ENCODE measurements at regions not wholly inside any gene's neighbourhood (a gene's known extent, or its start where the extent isn't known, plus 50 kb on each side); places are given as distances from the start of the nearest gene placed in this dataset.

DNA sequence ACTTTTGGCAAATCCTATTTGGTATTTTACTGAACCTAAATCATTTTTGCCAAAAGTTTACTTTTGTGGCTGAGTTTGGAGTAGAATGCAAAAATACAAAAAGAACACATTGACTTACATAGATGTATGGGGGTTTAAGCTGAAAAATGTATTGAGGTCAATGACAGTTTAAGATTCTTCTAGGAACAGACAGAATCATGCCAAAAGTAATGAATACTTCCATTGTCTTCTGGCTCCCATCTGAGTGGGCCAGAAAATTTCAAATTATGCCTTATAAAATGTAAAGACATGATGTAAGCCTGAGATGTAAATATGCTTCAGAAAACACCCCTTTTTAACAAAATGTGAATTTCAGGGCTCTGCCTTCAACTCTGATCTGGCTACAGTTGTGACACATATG lies 375.1 kb upstream of the DPH6 start:
- no peaks in the 10 kb centered on the region for H3K27me3 Mint-ChIP-seq (ENCODE audit: unreplicated experiment)

DNA sequence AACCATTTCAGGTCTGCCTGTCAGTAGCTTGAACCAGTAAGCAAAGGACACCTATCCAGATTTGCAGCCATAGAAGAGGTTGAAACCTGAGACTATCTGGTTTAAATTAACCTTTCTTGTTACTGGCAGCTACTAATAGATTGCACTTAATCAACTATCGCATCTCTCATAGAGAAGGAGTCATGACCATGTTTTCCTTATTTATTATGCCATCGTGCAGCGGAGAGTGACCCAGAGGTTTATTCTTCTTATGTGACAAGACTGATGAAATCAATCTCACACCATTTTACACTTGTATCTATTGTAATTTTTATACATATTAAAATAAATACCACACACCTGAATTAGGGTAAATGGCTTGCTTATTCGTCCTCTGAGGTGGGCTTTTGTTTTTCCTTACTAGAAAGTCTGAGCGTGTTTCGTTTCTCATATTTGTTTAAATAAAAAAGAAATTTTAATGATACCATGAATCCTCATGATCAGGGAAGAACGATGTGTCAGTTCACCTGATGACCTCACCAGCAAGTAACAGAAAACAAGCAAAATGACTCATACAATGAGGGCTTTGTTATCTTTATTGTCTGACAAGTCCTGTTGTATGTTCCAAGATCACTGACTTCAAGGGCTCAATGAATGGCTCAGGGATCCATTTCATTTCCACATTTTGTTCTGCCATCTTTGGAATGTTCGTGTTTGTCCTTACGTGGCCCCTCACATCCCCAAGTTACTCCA lies 379.5 kb upstream of the DPH6 start:
- Mint-ChIP-seq H3K27ac (ENCODE audit: unreplicated experiment) (no peak overlapping the region), H3K27me3 (ENCODE audit: unreplicated experiment) (no peaks in the 10 kb centered on the region), H3K9me3 (ENCODE audit: unreplicated experiment) (no peaks in the 10 kb centered on the region), H3K36me3 (ENCODE audit: low read depth, unreplicated experiment) (no peaks in the 10 kb centered on the region), H3K4me1 (ENCODE audit: unreplicated experiment) (no peaks in the 10 kb centered on the region), H3K4me3 (ENCODE audit: unreplicated experiment) (no peak overlapping the region)
- TF ChIP-seq, protein P1, sequence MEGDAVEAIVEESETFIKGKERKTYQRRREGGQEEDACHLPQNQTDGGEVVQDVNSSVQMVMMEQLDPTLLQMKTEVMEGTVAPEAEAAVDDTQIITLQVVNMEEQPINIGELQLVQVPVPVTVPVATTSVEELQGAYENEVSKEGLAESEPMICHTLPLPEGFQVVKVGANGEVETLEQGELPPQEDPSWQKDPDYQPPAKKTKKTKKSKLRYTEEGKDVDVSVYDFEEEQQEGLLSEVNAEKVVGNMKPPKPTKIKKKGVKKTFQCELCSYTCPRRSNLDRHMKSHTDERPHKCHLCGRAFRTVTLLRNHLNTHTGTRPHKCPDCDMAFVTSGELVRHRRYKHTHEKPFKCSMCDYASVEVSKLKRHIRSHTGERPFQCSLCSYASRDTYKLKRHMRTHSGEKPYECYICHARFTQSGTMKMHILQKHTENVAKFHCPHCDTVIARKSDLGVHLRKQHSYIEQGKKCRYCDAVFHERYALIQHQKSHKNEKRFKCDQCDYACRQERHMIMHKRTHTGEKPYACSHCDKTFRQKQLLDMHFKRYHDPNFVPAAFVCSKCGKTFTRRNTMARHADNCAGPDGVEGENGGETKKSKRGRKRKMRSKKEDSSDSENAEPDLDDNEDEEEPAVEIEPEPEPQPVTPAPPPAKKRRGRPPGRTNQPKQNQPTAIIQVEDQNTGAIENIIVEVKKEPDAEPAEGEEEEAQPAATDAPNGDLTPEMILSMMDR (IDR thresholded peaks at IDR 0.05; ENCODE audit: unreplicated experiment): no peak
- no peak for DNase-seq (ENCODE audit: low spot score)

More for the DNA sequence above, 375.1 kb upstream of the DPH6 start:
- DNase-seq (ENCODE audit: low spot score): no peak
- no peaks in the 10 kb centered on the region for H3K9me3 Mint-ChIP-seq (ENCODE audit: unreplicated experiment)
- H3K27ac Mint-ChIP-seq (ENCODE audit: unreplicated experiment): no peak overlapping the region
- TF ChIP-seq, protein P1 (IDR thresholded peaks at IDR 0.05; ENCODE audit: unreplicated experiment): no peak
- H3K36me3 Mint-ChIP-seq (ENCODE audit: low read depth, unreplicated experiment): no peaks in the 10 kb centered on the region
- no peak overlapping the region for H3K4me3 Mint-ChIP-seq (ENCODE audit: unreplicated experiment)
- no peaks in the 10 kb centered on the region for H3K4me1 Mint-ChIP-seq (ENCODE audit: unreplicated experiment)

DNA sequence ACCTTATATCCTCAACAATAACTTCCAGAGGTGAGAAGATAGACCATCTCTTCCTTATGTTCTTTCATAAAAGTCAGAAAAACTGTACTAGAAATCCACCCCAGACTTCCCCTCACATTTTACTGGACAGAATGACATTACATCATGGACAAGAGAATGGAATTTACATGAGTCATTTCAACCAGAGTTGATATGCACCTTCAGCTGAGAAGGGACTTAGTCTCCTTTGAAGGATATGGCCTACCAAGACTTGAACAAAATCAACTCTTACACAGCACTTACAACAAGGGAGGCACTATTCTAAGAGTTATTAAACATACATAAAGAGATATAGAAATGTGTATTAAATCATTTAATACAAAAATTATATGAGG lies 380.0 kb upstream of the DPH6 start:
- TF ChIP-seq, protein P1 (IDR thresholded peaks at IDR 0.05; ENCODE audit: unreplicated experiment): no peak
- Mint-ChIP-seq H3K36me3 (ENCODE audit: low read depth, unreplicated experiment) (no peaks in the 10 kb centered on the region), H3K4me1 (ENCODE audit: unreplicated experiment) (no peaks in the 10 kb centered on the region), H3K9me3 (ENCODE audit: unreplicated experiment) (no peaks in the 10 kb centered on the region), H3K27me3 (ENCODE audit: unreplicated experiment) (no peaks in the 10 kb centered on the region), H3K27ac (ENCODE audit: unreplicated experiment) (no peak overlapping the region), H3K4me3 (ENCODE audit: unreplicated experiment) (no peak overlapping the region)
- DNase-seq (ENCODE audit: low spot score): no peak

- no peaks in the 10 kb centered on the region for H3K9me3 Mint-ChIP-seq (ENCODE audit: unreplicated experiment)
- no peaks in the 10 kb centered on the region for H3K4me1 Mint-ChIP-seq (ENCODE audit: unreplicated experiment)
- H3K27me3 Mint-ChIP-seq (ENCODE audit: unreplicated experiment): no peaks in the 10 kb centered on the region
- TF ChIP-seq, protein P1 (IDR thresholded peaks at IDR 0.05; ENCODE audit: unreplicated experiment): no peak
- no peaks in the 10 kb centered on the region for H3K36me3 Mint-ChIP-seq (ENCODE audit: low read depth, unreplicated experiment)
- DNase-seq (ENCODE audit: low spot score): no peak
- H3K27ac Mint-ChIP-seq (ENCODE audit: unreplicated experiment): no peak overlapping the region
- H3K4me3 Mint-ChIP-seq (ENCODE audit: unreplicated experiment): no peak overlapping the region
Measured at GRCh38 chr15:35928847-35929246, 382.9 kb upstream of the DPH6 start.

GRCh38 chr15:35929740-35930444 lies 383.9 kb upstream of the DPH6 start:
- TF ChIP-seq, protein P1 (IDR thresholded peaks at IDR 0.05; ENCODE audit: unreplicated experiment): no peak
- Mint-ChIP-seq H3K4me3 (ENCODE audit: unreplicated experiment) (no peak overlapping the region), H3K36me3 (ENCODE audit: low read depth, unreplicated experiment) (no peaks in the 10 kb centered on the region), H3K27me3 (ENCODE audit: unreplicated experiment) (no peaks in the 10 kb centered on the region), H3K9me3 (ENCODE audit: unreplicated experiment) (no peaks in the 10 kb centered on the region), H3K4me1 (ENCODE audit: unreplicated experiment) (no peaks in the 10 kb centered on the region), H3K27ac (ENCODE audit: unreplicated experiment) (no peak overlapping the region)
- no peak for DNase-seq (ENCODE audit: low spot score)
